ENCODE measurements at regions not wholly inside any gene's neighbourhood (a gene's known extent, or its start where the extent isn't known, plus 50 kb on each side); places are given as distances from the start of the nearest gene placed in this dataset.

DNA sequence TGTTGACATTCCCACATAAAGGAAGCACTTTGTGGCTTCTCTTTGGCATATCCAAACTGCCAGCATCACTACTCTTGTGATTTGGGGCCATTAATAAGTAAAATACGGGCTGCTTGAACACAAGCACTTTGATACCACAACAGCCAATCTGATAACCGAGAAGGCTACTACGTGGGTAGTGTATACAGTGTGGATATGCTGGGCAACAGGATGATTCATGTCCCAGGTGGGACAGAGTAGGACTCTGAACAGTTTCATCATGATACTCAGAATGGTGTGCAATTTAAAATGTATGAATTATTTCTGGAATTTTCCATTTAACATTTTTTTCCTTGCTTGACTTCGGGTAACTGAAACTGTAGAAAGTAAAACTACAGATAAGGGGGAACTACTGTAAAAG, 225.0 kb upstream of the DDHD1 start:
- Histone ChIP-seq H2AFZ (ENCODE audit: low read length) (no peak overlapping the region), H3K4me1 (ENCODE audit: insufficient read depth, low read length, severe bottlenecking) (no peaks in the 10 kb centered on the region), H3K9me3 (ENCODE audit: low read length) (no peaks in the 10 kb centered on the region), H3F3A (ENCODE audit: insufficient read depth, low read length) (no peaks in the 10 kb centered on the region), H3K9me2 (ENCODE audit: low read depth, low read length) (no peaks in the 10 kb centered on the region), H3K4me2 (ENCODE audit: low read length) (no peak overlapping the region), H3K27ac (ENCODE audit: low read depth, low read length, poor library complexity, severe bottlenecking) (no peak overlapping the region), H4K20me1 (ENCODE audit: insufficient read depth, low read length) (no peaks in the 10 kb centered on the region), H3K27me3 (ENCODE audit: insufficient read depth, low read length) (no peaks in the 10 kb centered on the region; the same call in 1 of the 2 replicates), H3K9ac (ENCODE audit: low read length) (no peak overlapping the region), H3K79me2 (ENCODE audit: insufficient read depth, low read length) (no peaks in the 10 kb centered on the region), H3K4me3 (ENCODE audit: low read depth, low read length, poor library complexity, severe bottlenecking) (no peak overlapping the region), H3K36me3 (ENCODE audit: insufficient read depth, low read length) (no peaks in the 10 kb centered on the region)
- TF ChIP-seq EZH2 (IDR thresholded peaks at IDR 0.05; ENCODE audit: borderline replicate concordance, low read length), result no peak

DNA sequence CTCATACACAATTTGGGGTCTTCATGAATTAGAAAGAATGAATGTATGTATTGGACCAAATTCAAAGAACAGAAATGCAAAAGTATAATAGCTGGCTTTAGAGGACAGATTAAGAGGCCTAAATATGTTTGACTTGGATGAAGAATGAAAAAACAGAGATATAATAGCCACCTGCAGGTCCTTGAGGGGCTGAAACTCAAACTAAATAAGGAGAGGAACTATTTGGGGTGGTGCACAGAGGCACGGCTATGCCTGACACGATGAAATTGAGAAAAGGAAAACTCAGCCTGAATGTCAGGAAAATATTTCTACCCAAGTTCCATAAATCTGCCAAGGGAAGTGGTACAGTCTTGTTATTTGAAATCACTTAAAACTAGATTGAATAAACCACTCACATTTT, 222.9 kb upstream of the DDHD1 start:
- H3K9me3 ChIP-seq (ENCODE audit: low read length), result no peaks in the 10 kb centered on the region
- no peaks in the 10 kb centered on the region; the same call in 1 of the 2 replicates for H3K27me3 ChIP-seq (ENCODE audit: insufficient read depth, low read length)
- no peaks in the 10 kb centered on the region for H4K20me1 ChIP-seq (ENCODE audit: insufficient read depth, low read length)
- H3K4me2 ChIP-seq (ENCODE audit: low read length), result no peak overlapping the region
- no peaks in the 10 kb centered on the region for H3K9me2 ChIP-seq (ENCODE audit: low read depth, low read length)
- no peak overlapping the region for H2AFZ ChIP-seq (ENCODE audit: low read length)
- H3K27ac ChIP-seq (ENCODE audit: low read depth, low read length, poor library complexity, severe bottlenecking), result no peak overlapping the region
- no peak overlapping the region for H3K4me3 ChIP-seq (ENCODE audit: low read depth, low read length, poor library complexity, severe bottlenecking)
- no peak overlapping the region for H3K9ac ChIP-seq (ENCODE audit: low read length)
- H3F3A ChIP-seq (ENCODE audit: insufficient read depth, low read length), result no peaks in the 10 kb centered on the region
- TF ChIP-seq, protein P1, sequence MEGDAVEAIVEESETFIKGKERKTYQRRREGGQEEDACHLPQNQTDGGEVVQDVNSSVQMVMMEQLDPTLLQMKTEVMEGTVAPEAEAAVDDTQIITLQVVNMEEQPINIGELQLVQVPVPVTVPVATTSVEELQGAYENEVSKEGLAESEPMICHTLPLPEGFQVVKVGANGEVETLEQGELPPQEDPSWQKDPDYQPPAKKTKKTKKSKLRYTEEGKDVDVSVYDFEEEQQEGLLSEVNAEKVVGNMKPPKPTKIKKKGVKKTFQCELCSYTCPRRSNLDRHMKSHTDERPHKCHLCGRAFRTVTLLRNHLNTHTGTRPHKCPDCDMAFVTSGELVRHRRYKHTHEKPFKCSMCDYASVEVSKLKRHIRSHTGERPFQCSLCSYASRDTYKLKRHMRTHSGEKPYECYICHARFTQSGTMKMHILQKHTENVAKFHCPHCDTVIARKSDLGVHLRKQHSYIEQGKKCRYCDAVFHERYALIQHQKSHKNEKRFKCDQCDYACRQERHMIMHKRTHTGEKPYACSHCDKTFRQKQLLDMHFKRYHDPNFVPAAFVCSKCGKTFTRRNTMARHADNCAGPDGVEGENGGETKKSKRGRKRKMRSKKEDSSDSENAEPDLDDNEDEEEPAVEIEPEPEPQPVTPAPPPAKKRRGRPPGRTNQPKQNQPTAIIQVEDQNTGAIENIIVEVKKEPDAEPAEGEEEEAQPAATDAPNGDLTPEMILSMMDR (IDR thresholded peaks at IDR 0.05; ENCODE audit: low read length), result no peak
- no peak for TF ChIP-seq EZH2 (IDR thresholded peaks at IDR 0.05; ENCODE audit: borderline replicate concordance, low read length)
- H3K4me1 ChIP-seq (ENCODE audit: insufficient read depth, low read length, severe bottlenecking), result no peaks in the 10 kb centered on the region
- no peaks in the 10 kb centered on the region for H3K36me3 ChIP-seq (ENCODE audit: insufficient read depth, low read length)
- H3K79me2 ChIP-seq (ENCODE audit: insufficient read depth, low read length), result no peaks in the 10 kb centered on the region

DNA sequence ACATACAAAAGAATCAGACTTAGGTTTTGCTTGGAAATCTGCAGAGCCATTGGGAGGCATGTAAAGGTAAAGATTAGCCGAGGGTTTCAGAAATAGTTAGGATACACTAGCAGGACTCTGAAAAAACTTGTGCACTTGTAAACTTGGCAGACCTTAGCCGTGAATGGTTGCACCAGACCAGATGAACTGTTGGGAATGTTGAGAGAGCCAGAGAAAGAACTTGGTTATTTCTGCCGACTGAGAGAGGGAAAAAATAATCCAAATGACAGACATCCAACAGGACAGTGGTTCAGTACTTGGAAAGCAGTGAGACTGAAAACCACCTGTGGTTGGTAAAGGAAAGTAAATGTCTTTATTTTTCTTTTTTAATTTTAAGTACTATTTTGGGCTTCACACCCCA, 222.5 kb upstream of the DDHD1 start:
- TF ChIP-seq, protein P1 (IDR thresholded peaks at IDR 0.05; ENCODE audit: low read length), result no peak
- no peak for TF ChIP-seq EZH2 (IDR thresholded peaks at IDR 0.05; ENCODE audit: borderline replicate concordance, low read length)
- H3K27me3 ChIP-seq (ENCODE audit: insufficient read depth, low read length), result no peaks in the 10 kb centered on the region; the same call in 1 of the 2 replicates
- no peaks in the 10 kb centered on the region for H3F3A ChIP-seq (ENCODE audit: insufficient read depth, low read length)
- H3K27ac ChIP-seq (ENCODE audit: low read depth, low read length, poor library complexity, severe bottlenecking), result no peak overlapping the region
- H4K20me1 ChIP-seq (ENCODE audit: insufficient read depth, low read length), result no peaks in the 10 kb centered on the region
- no peaks in the 10 kb centered on the region for H3K9me3 ChIP-seq (ENCODE audit: low read length)
- no peaks in the 10 kb centered on the region for H3K9me2 ChIP-seq (ENCODE audit: low read depth, low read length)
- no peaks in the 10 kb centered on the region for H3K4me1 ChIP-seq (ENCODE audit: insufficient read depth, low read length, severe bottlenecking)
- no peak overlapping the region for H3K9ac ChIP-seq (ENCODE audit: low read length)
- H3K4me2 ChIP-seq (ENCODE audit: low read length), result no peak overlapping the region
- H3K79me2 ChIP-seq (ENCODE audit: insufficient read depth, low read length), result no peaks in the 10 kb centered on the region
- no peaks in the 10 kb centered on the region for H3K36me3 ChIP-seq (ENCODE audit: insufficient read depth, low read length)
- no peak overlapping the region for H3K4me3 ChIP-seq (ENCODE audit: low read depth, low read length, poor library complexity, severe bottlenecking)
- no peak overlapping the region for H2AFZ ChIP-seq (ENCODE audit: low read length)

DNA sequence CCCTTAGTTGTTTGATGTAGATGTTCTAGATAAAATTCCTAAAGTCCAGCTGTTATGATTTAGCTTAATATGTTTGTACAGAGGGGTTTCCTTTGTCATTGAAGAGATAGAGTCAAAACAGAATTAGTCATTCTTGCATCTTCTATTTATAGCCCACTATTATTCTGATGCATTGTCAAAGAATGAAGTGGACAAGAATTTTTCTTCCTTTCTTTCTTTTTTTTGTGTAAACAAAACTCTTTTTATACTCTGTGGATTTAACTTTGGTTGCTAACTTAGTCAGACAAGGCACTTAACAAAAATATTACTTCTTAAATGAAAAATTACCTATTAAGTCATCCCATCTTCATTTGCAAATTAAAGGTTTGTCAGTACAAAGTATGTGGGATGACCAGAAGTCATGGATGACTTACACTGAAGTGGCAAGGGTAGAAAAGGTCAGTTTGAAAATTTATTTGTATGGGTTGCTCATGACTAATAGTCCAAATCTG, 215.6 kb upstream of the DDHD1 start:
- Histone ChIP-seq H3K4me2 (ENCODE audit: low read length) (no peak overlapping the region), H3K4me3 (ENCODE audit: low read depth, low read length, poor library complexity, severe bottlenecking) (no peak overlapping the region), H3K9me3 (ENCODE audit: low read length) (no peaks in the 10 kb centered on the region), H3K9ac (ENCODE audit: low read length) (no peak overlapping the region), H2AFZ (ENCODE audit: low read length) (no peak overlapping the region), H4K20me1 (ENCODE audit: insufficient read depth, low read length) (no peaks in the 10 kb centered on the region), H3K79me2 (ENCODE audit: insufficient read depth, low read length) (no peaks in the 10 kb centered on the region), H3K27ac (ENCODE audit: low read depth, low read length, poor library complexity, severe bottlenecking) (no peak overlapping the region), H3K27me3 (ENCODE audit: insufficient read depth, low read length) (no peaks in the 10 kb centered on the region), H3K4me1 (ENCODE audit: insufficient read depth, low read length, severe bottlenecking) (no peaks in the 10 kb centered on the region), H3K36me3 (ENCODE audit: insufficient read depth, low read length) (no peaks in the 10 kb centered on the region), H3K9me2 (ENCODE audit: low read depth, low read length) (no peaks in the 10 kb centered on the region), H3F3A (ENCODE audit: insufficient read depth, low read length) (no peaks in the 10 kb centered on the region)
- TF ChIP-seq, protein P1 (IDR thresholded peaks at IDR 0.05; ENCODE audit: low read length), result no peak
- no peak for TF ChIP-seq EZH2 (IDR thresholded peaks at IDR 0.05; ENCODE audit: borderline replicate concordance, low read length)
